Fibroblast of the aortic adventitia (primary cell): ENCODE measurements at regions not wholly inside any gene's neighbourhood (a gene's known extent, or its start where the extent isn't known, plus 50 kb on each side); places are given as distances from the start of the nearest gene placed in this dataset.

Experiments
- DNase-seq: peaks from one replicate; pipeline ENCODE4 v3.0.0-alpha.2; 2010; ENCODE audit warnings: low read depth
- H3K4me3 ChIP-seq: 2 replicates; pipeline ENCODE4 v1.5.1; 2011; ENCODE audit warnings: low read depth, mild to moderate bottlenecking, control low read depth, low read length, moderate library complexity
- TF ChIP-seq, protein P1 (sequence below): IDR thresholded peaks from 2 replicates; pipeline ENCODE4 v1.5.1; 2011; ENCODE audit warnings: mild to moderate bottlenecking, low read length, control low read depth, inconsistent platforms; ENCODE audit not compliant: insufficient read depth

- TF ChIP-seq, protein P1, sequence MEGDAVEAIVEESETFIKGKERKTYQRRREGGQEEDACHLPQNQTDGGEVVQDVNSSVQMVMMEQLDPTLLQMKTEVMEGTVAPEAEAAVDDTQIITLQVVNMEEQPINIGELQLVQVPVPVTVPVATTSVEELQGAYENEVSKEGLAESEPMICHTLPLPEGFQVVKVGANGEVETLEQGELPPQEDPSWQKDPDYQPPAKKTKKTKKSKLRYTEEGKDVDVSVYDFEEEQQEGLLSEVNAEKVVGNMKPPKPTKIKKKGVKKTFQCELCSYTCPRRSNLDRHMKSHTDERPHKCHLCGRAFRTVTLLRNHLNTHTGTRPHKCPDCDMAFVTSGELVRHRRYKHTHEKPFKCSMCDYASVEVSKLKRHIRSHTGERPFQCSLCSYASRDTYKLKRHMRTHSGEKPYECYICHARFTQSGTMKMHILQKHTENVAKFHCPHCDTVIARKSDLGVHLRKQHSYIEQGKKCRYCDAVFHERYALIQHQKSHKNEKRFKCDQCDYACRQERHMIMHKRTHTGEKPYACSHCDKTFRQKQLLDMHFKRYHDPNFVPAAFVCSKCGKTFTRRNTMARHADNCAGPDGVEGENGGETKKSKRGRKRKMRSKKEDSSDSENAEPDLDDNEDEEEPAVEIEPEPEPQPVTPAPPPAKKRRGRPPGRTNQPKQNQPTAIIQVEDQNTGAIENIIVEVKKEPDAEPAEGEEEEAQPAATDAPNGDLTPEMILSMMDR, result no peak
- no peak overlapping the region for H3K4me3 ChIP-seq
- no peak for DNase-seq
Measured at GRCh38 chr3:111318289-111318688, 223.7 kb upstream of the CD96 start.

DNA sequence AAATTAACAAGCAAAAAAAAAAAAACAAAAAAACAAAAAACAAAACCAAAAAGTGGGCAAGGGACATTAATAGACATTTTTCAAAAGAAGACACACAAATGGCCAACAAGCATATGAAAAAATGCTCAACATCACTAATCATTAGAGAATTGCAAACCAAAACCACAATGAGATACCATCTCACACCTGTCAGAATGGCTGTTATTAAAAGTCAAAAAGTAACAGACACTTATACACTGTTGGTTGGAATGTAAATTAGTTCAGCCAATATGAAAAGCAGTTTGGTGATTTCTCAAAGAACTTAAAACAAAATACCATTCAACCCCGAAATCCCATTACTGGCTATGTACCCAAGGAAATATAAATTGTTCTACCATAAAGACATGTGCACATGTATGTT, 222.4 kb upstream of the CD96 start:
- H3K4me3 ChIP-seq, result no peak overlapping the region
- TF ChIP-seq, protein P1, result no peak
- DNase-seq, result no peak

- H3K4me3 ChIP-seq, result no peak overlapping the region
- TF ChIP-seq, protein P1, result no peak
- DNase-seq, result no peak
Measured at GRCh38 chr3:111321786-111322185, 220.2 kb upstream of the CD96 start.

- DNase-seq, result no peak
- TF ChIP-seq, protein P1, result no peak
- H3K4me3 ChIP-seq, result no peak overlapping the region
Measured at GRCh38 chr3:111323019-111323418, 219.0 kb upstream of the CD96 start.

DNA sequence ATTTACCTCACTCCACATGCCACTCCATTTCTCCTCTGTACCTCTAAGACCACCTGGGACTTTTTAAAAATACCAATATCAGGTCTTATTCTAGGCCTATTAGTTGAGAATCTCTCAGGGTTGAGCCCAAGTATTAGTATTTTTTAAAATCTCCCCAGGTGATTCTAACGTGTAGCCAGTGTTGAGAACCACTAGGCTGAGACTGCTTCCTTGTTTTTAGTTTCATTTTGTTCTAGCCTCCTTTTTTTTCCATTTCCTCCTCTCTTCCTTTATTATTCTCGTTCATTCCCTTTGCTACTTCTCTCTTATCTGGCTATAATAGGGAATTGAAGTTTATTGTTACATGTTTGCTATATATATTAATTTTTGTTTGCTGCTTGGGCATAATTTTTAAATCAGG, 217.8 kb upstream of the CD96 start:
- TF ChIP-seq, protein P1, result no peak
- DNase-seq, result no peak
- no peak overlapping the region for H3K4me3 ChIP-seq

GRCh38 chr3:111324645-111325044, 217.4 kb upstream of the CD96 start:
- DNase-seq, result no peak
- no peak overlapping the region for H3K4me3 ChIP-seq
- TF ChIP-seq, protein P1, result no peak

DNA sequence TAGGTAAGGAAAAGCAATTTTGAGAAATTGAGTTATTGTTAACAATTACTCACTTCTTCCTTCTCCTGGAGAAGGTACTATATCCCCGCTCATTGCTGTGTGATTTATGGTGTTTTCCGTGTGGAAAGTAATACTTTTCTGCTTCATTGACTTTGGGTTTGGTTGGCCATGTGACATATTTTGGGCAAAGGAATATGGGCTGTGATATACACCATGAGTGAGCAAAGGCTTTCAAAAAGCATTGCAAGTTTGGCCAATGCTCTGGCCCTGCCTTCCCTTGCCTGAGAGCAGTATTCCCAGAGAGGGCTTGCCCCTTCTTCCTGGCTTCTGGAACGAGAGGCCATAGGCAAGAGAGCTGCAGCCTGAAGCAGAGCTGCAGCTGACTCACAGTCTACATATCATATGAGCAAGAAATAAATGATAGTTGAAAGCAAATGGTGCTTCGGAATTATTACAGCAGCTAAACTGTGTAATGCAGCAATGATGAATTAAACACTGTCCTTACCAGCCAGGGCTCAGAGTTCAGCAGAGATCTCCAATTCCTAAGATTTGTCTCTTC, 216.8 kb upstream of the CD96 start:
- DNase-seq, result peak; percentile 43
- TF ChIP-seq, protein P1, result no peak
- H3K4me3 ChIP-seq, result no peak overlapping the region
